HepG2 (cell line): ENCODE measurements at regions not wholly inside any gene's neighbourhood (a gene's known extent, or its start where the extent isn't known, plus 50 kb on each side); places are given as distances from the start of the nearest gene placed in this dataset.
"Not testable (repeated sequence)": the region's sequence is repeated elsewhere in the genome, so short reads cannot be mapped to it uniquely, and the experiment has no call there.

Source experiments
- CBFB ChIP-seq: sonication (generic); formaldehyde crosslinking; IDR thresholded peaks from 2 replicates; pipeline ENCODE4 v1.4.0; 2020; ENCODE audit warnings: missing genetic modification reagents
- CENPBD1 ChIP-seq: sonication (generic); formaldehyde crosslinking; IDR thresholded peaks from 2 replicates; pipeline ENCODE4 v1.8.0; 2022; ENCODE audit warnings: missing genetic modification reagents, low read depth, mild to moderate bottlenecking, borderline replicate concordance
- ELF1 ChIP-seq: sonication (generic); formaldehyde crosslinking; IDR thresholded peaks from 2 replicates; pipeline ENCODE4 v1.4.0; 2020; ENCODE audit warnings: missing genetic modification reagents
- FOXM1 ChIP-seq: sonication (generic); formaldehyde crosslinking; IDR thresholded peaks from 2 replicates; pipeline ENCODE4 v1.5.0; 2020; ENCODE audit warnings: missing genetic modification reagents
- JUND ChIP-seq: sonication (generic); formaldehyde crosslinking; IDR thresholded peaks from 2 replicates; pipeline ENCODE4 v1.8.0; 2022; ENCODE audit warnings: mild to moderate bottlenecking, missing genetic modification reagents
- KLF16 ChIP-seq, 2 experiments: sonication (generic) in 1 of 2; formaldehyde crosslinking in 1 of 2; IDR thresholded peaks; 2 replicates each; pipeline versions ENCODE4 v1.6.1 to v1.8.0; 2016 to 2023; ENCODE audit warnings: missing genetic modification reagents in 2 of 2, missing compliant biosample characterization in 1 of 2
- KLF6 ChIP-seq: IDR thresholded peaks from 2 replicates; pipeline ENCODE4 v1.8.0; 2016; ENCODE audit warnings: missing biosample characterization, missing genetic modification reagents
- PITX1 ChIP-seq: sonication (generic); formaldehyde crosslinking; IDR thresholded peaks from 2 replicates; pipeline ENCODE4 v1.5.1; 2020; ENCODE audit warnings: mild to moderate bottlenecking, missing genetic modification reagents
- POLR2AphosphoS5 ChIP-seq: IDR thresholded peaks from 2 replicates; pipeline ENCODE4 v1.6.1; 2012; ENCODE audit warnings: low read depth, low read length
- ZBTB34 ChIP-seq: sonication (generic); formaldehyde crosslinking; IDR thresholded peaks from 2 replicates; pipeline ENCODE4 v1.8.0; 2022; ENCODE audit warnings: mild to moderate bottlenecking, missing genetic modification reagents
- ZBTB7B ChIP-seq: sonication (generic); formaldehyde crosslinking; IDR thresholded peaks from 2 replicates; pipeline ENCODE4 v1.4.0; 2020; ENCODE audit warnings: missing genetic modification reagents
- ZNF24 ChIP-seq: fragments of 450-650 bp; IDR thresholded peaks from 2 replicates; pipeline ENCODE4 v1.6.1; 2017; ENCODE audit warnings: antibody characterized with exemption, mild to moderate bottlenecking
- ZSCAN30 ChIP-seq: sonication (generic); formaldehyde crosslinking; IDR thresholded peaks from 2 replicates; pipeline ENCODE4 v1.5.0; 2020; ENCODE audit warnings: mild to moderate bottlenecking, missing genetic modification reagents
- TF ChIP-seq, protein P1 (sequence below): sonication (generic); formaldehyde crosslinking; IDR thresholded peaks from 2 replicates; pipeline ENCODE4 v1.5.0; 2020; ENCODE audit warnings: mild to moderate bottlenecking, missing genetic modification reagents, moderate library complexity

DNA sequence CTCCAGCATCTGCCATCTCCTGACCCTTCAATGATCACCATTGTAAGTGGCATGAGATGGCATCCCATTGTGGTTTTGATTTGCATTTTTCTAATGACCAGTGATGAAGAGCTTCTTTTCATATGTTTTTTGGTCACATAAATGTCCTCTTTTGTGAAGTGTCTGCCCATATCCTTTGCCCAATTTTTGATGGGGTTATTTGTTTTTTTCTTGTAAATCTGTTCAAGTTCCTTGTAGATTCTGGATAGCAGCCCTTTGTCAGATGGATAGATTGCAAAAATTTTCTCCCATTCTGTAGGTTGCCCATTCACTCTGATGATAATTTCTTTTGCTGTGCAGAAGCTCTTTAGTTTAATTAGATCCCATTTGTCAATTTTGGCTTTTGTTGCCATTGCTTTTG, 547.3 kb downstream of the TMTC2 start:
- TF ChIP-seq, protein P1, sequence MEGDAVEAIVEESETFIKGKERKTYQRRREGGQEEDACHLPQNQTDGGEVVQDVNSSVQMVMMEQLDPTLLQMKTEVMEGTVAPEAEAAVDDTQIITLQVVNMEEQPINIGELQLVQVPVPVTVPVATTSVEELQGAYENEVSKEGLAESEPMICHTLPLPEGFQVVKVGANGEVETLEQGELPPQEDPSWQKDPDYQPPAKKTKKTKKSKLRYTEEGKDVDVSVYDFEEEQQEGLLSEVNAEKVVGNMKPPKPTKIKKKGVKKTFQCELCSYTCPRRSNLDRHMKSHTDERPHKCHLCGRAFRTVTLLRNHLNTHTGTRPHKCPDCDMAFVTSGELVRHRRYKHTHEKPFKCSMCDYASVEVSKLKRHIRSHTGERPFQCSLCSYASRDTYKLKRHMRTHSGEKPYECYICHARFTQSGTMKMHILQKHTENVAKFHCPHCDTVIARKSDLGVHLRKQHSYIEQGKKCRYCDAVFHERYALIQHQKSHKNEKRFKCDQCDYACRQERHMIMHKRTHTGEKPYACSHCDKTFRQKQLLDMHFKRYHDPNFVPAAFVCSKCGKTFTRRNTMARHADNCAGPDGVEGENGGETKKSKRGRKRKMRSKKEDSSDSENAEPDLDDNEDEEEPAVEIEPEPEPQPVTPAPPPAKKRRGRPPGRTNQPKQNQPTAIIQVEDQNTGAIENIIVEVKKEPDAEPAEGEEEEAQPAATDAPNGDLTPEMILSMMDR (CRISPR knock-in tag), result not testable (repeated sequence)
- not testable (repeated sequence) for TF ChIP-seq CENPBD1; KLF6; FOXM1; CBFB (CRISPR knock-in tag); ZBTB34 (CRISPR knock-in tag); ELF1 (CRISPR knock-in tag); ZNF24; KLF16 (CRISPR knock-in tag; IDR thresholded peaks at IDR 0.05); POLR2AphosphoS5; ZBTB7B; JUND; ZSCAN30 (CRISPR knock-in tag); PITX1 (CRISPR knock-in tag)
